H9 (cell line): ENCODE measurements at regions not wholly inside any gene's neighbourhood (a gene's known extent, or its start where the extent isn't known, plus 50 kb on each side); places are given as distances from the start of the nearest gene placed in this dataset.

ENCODE experiments used
- DNase-seq: peaks from one replicate; pipeline ENCODE4 v3.0.0-alpha.2; 2017
- H2AFZ ChIP-seq: one replicate; pipeline ENCODE4 v1.6.1; 2013; ENCODE audit warnings: mild to moderate bottlenecking, low read length, control low read depth, moderate library complexity
- H2AK5ac ChIP-seq: 2 replicates; pipeline ENCODE4 v1.6.1; 2013; ENCODE audit warnings: low read length, control low read depth, mixed read lengths; ENCODE audit not compliant: insufficient read length
- H2BK120ac ChIP-seq: one replicate; pipeline ENCODE4 v1.6.1; 2013; ENCODE audit warnings: low read depth, mild to moderate bottlenecking, low read length, control low read depth, inconsistent platforms; ENCODE audit not compliant: poor library complexity, severe bottlenecking
- H2BK12ac ChIP-seq: 2 replicates; pipeline ENCODE4 v1.6.1; 2013; ENCODE audit warnings: low read length, control low read depth, mixed read lengths, low read depth; ENCODE audit not compliant: insufficient read length
- H2BK15ac ChIP-seq: 2 replicates; pipeline ENCODE4 v1.6.1; 2013; ENCODE audit warnings: low read depth, low read length, control low read depth
- H2BK20ac ChIP-seq: one replicate; pipeline ENCODE4 v1.6.1; 2013; ENCODE audit warnings: low read depth, mild to moderate bottlenecking, low read length, control low read depth, inconsistent platforms; ENCODE audit not compliant: poor library complexity, severe bottlenecking
- H2BK5ac ChIP-seq: 2 replicates; pipeline ENCODE4 v1.6.1; 2013; ENCODE audit warnings: low read length, control low read depth, mixed read lengths; ENCODE audit not compliant: insufficient read length
- H3K14ac ChIP-seq: 2 replicates; pipeline ENCODE4 v1.6.1; 2013; ENCODE audit warnings: low read length, control low read depth; ENCODE audit not compliant: insufficient read depth
- H3K18ac ChIP-seq: 2 replicates; pipeline ENCODE4 v1.6.1; 2013; ENCODE audit warnings: low read depth, mild to moderate bottlenecking, mixed read lengths, low read length, control low read depth; ENCODE audit not compliant: insufficient read length
- H3K23ac ChIP-seq: 2 replicates; pipeline ENCODE4 v1.6.1; 2013; ENCODE audit warnings: low read length, control low read depth, mixed read lengths, low read depth; ENCODE audit not compliant: insufficient read length
- H3K23me2 ChIP-seq: 2 replicates; pipeline ENCODE4 v1.6.1; 2013; ENCODE audit warnings: low read depth, mild to moderate bottlenecking, mixed read lengths, low read length, control low read depth; ENCODE audit not compliant: insufficient read length, poor library complexity, severe bottlenecking
- H3K27ac ChIP-seq: 2 replicates; pipeline ENCODE4 v1.5.1; 2013; ENCODE audit warnings: low read length, control low read depth, mixed read lengths, low read depth; ENCODE audit not compliant: insufficient read length
- H3K27me3 ChIP-seq: 2 replicates; pipeline ENCODE4 v1.6.1; 2013; ENCODE audit warnings: low read length, control low read depth, inconsistent platforms; ENCODE audit not compliant: insufficient read depth
- H3K4ac ChIP-seq: 2 replicates; pipeline ENCODE4 v1.6.1; 2013; ENCODE audit warnings: low read depth, mild to moderate bottlenecking, control low read depth, inconsistent platforms, low read length, moderate library complexity
- H3K4me1 ChIP-seq: 2 replicates; pipeline ENCODE4 v1.6.1; 2013; ENCODE audit warnings: low read length, control low read depth, inconsistent platforms; ENCODE audit not compliant: insufficient read depth
- H3K4me2 ChIP-seq: 2 replicates; pipeline ENCODE4 v1.6.1; 2013; ENCODE audit warnings: low read length, control low read depth, mixed read lengths; ENCODE audit not compliant: insufficient read length, insufficient read depth
- H3K56ac ChIP-seq: 2 replicates; pipeline ENCODE4 v1.6.1; 2013; ENCODE audit warnings: low read depth, mild to moderate bottlenecking, mixed read lengths, low read length, control low read depth; ENCODE audit not compliant: insufficient read length
- H3K79me1 ChIP-seq: 2 replicates; pipeline ENCODE4 v1.6.1; 2013; ENCODE audit warnings: low read depth, mild to moderate bottlenecking, moderate library complexity, low read length, control low read depth, inconsistent platforms; ENCODE audit not compliant: insufficient read depth, poor library complexity, severe bottlenecking
- H3K79me2 ChIP-seq: 2 replicates; pipeline ENCODE4 v1.6.1; 2013; ENCODE audit warnings: low read length, control low read depth, inconsistent platforms; ENCODE audit not compliant: insufficient read depth
- H3K9ac ChIP-seq: 2 replicates; pipeline ENCODE4 v1.6.1; 2013; ENCODE audit warnings: low read length, control low read depth, mixed read lengths; ENCODE audit not compliant: insufficient read length; ENCODE audit errors: extremely low read depth
- H3K9me3 ChIP-seq: one replicate; pipeline ENCODE4 v1.6.1; 2013; ENCODE audit warnings: low read depth, low read length, inconsistent platforms; ENCODE audit not compliant: control insufficient read depth
- H3T11ph ChIP-seq: one replicate; pipeline ENCODE4 v1.6.1; 2013; ENCODE audit warnings: mild to moderate bottlenecking, low read length, control low read depth, inconsistent platforms
- H4K20me1 ChIP-seq: one replicate; pipeline ENCODE4 v1.6.1; 2013; ENCODE audit not compliant: control insufficient read depth, insufficient read length, insufficient read depth
- H4K5ac ChIP-seq: 2 replicates; pipeline ENCODE4 v1.6.1; 2013; ENCODE audit warnings: low read depth, mild to moderate bottlenecking, mixed read lengths, low read length, control low read depth; ENCODE audit not compliant: insufficient read length
- H4K8ac ChIP-seq: replicated peaks from 2 replicates; pipeline ENCODE4 v1.6.1; 2013; ENCODE audit warnings: low read length, control low read depth, mixed read lengths, low read depth; ENCODE audit not compliant: insufficient read length
- H4K91ac ChIP-seq: 2 replicates; pipeline ENCODE4 v1.6.1; 2013; ENCODE audit warnings: low read depth, mild to moderate bottlenecking, moderate library complexity, mixed read lengths, low read length, control low read depth; ENCODE audit not compliant: insufficient read length
- H3K27ac Mint-ChIP-seq, 3 experiments: 2 replicates in 2 of 3; 3 replicates in 1 of 3; pipeline ENCODE4 v1.8.0; 2020 to 2021; ENCODE audit warnings: mixed read lengths in 3 of 3, mild to moderate bottlenecking in 1 of 3, moderate library complexity in 1 of 3
- H3K27me3 Mint-ChIP-seq: 2 replicates; pipeline ENCODE4 v1.8.0; 2021; ENCODE audit warnings: low read depth, mild to moderate bottlenecking, moderate library complexity, mixed read lengths
- H3K36me3 Mint-ChIP-seq, 3 experiments: 2 replicates in 2 of 3; 3 replicates in 1 of 3; pipeline ENCODE4 v1.8.0; 2020 to 2021; ENCODE audit warnings: low read depth in 3 of 3, mixed read lengths in 3 of 3; ENCODE audit not compliant: insufficient read depth in 1 of 3
- H3K4me1 Mint-ChIP-seq, 2 experiments: 2 replicates each; pipeline ENCODE4 v1.8.0; 2020; ENCODE audit warnings: mixed read lengths in 2 of 2
- H3K4me3 Mint-ChIP-seq, 2 experiments: 2 replicates in 1 of 2; 3 replicates in 1 of 2; pipeline ENCODE4 v1.8.0; 2020 to 2021; ENCODE audit warnings: mild to moderate bottlenecking in 2 of 2, mixed read lengths in 2 of 2, moderate library complexity in 1 of 2
- H3K9me3 Mint-ChIP-seq, 2 experiments: 2 replicates in 1 of 2; 3 replicates in 1 of 2; pipeline ENCODE4 v1.8.0; 2020; ENCODE audit warnings: mild to moderate bottlenecking in 2 of 2, mixed read lengths in 2 of 2, moderate library complexity in 1 of 2
- CTCF ChIP-seq: fragments of 200-600 bp; sonication (generic); conservative IDR thresholded peaks from 3 replicates; pipeline ENCODE4 v1.8.0; 2021; ENCODE audit warnings: antibody characterized with exemption, mild to moderate bottlenecking
- WGBS: extraction: QIAGEN DNeasy Blood & Tissue Kit; methylation state at CpG from one replicate; pipeline ENCODE4 v1.1.7; 2013; ENCODE audit warnings: missing lambda C conversion rate, low lambda C conversion rate, mixed read lengths; ENCODE audit not compliant: insufficient read length; ENCODE audit errors: extremely low coverage; 5-methylcytosine and 5-hydroxymethylcytosine counted together

GRCh38 chr5:145220481-145220880 is 614.7 kb downstream of the PRELID2 start:
- H2BK5ac ChIP-seq: no peak overlapping the region
- no peak overlapping the region for H3K56ac ChIP-seq
- peaks cover 1 to 4% of the 10 kb centered on the region in 2 experiments; a peak in 4 of 5 replicates for H3K9me3 Mint-ChIP-seq
- no peak overlapping the region for H3K4me2 ChIP-seq
- no peak overlapping the region for H2BK12ac ChIP-seq
- H2AK5ac ChIP-seq: no peak overlapping the region
- H3K18ac ChIP-seq: no peak overlapping the region
- H3K36me3 Mint-ChIP-seq: no peaks in the 10 kb centered on the region; a peak in 1 of 7 replicates
- no peak overlapping the region for H4K8ac ChIP-seq
- H3K27ac ChIP-seq: no peak overlapping the region
- no peak overlapping the region for H2BK120ac ChIP-seq
- no peak for DNase-seq
- H3K23ac ChIP-seq: no peak overlapping the region
- no peaks in the 10 kb centered on the region for H3K27me3 ChIP-seq
- no peaks in the 10 kb centered on the region for H4K20me1 ChIP-seq
- no CpG with 5 or more reads among the region's 5 CpGs for WGBS
- H3K79me1 ChIP-seq: no peaks in the 10 kb centered on the region
- no peaks in the 10 kb centered on the region for H3K27me3 Mint-ChIP-seq
- no peak overlapping the region for H2BK15ac ChIP-seq
- no peak overlapping the region for H4K5ac ChIP-seq
- H3K79me2 ChIP-seq: no peaks in the 10 kb centered on the region
- H3K4me1 Mint-ChIP-seq: no peaks in the 10 kb centered on the region
- H3K14ac ChIP-seq: no peak overlapping the region
- H2BK20ac ChIP-seq: no peak overlapping the region
- no peaks in the 10 kb centered on the region for H3K4me1 ChIP-seq
- TF ChIP-seq CTCF: no peak
- H4K91ac ChIP-seq: no peak overlapping the region
- no peak overlapping the region for H3K4me3 Mint-ChIP-seq
- no peak overlapping the region for H3K27ac Mint-ChIP-seq
- no peak overlapping the region for H3T11ph ChIP-seq
- H3K9ac ChIP-seq: no peak overlapping the region
- H2AFZ ChIP-seq: no peak overlapping the region
- no peaks in the 10 kb centered on the region for H3K23me2 ChIP-seq
- H3K4ac ChIP-seq: no peak overlapping the region
- H3K9me3 ChIP-seq: no peaks in the 10 kb centered on the region
